HepG2 (cell line): ENCODE measurements at regions not wholly inside any gene's neighbourhood (a gene's known extent, or its start where the extent isn't known, plus 50 kb on each side); places are given as distances from the start of the nearest gene placed in this dataset.

ENCODE experiments used
- AGO1 ChIP-seq: fragments of 200-400 bp; formaldehyde crosslinking; IDR thresholded peaks from 2 replicates; pipeline ENCODE4 v1.6.1; 2017; ENCODE audit warnings: mild to moderate bottlenecking, low read depth, low read length, moderate library complexity; ENCODE audit not compliant: poor library complexity, severe bottlenecking
- ARID3A ChIP-seq: IDR thresholded peaks from 2 replicates; pipeline ENCODE4 v1.6.1; 2012; ENCODE audit warnings: low read depth, low read length, improper control_type of control experiment
- HES4 ChIP-seq: sonication (generic); formaldehyde crosslinking; IDR thresholded peaks from 2 replicates; pipeline ENCODE4 v1.9.0; 2021; ENCODE audit warnings: mild to moderate bottlenecking, missing genetic modification reagents, borderline replicate concordance
- REPIN1 ChIP-seq: sonication (generic); formaldehyde crosslinking; IDR thresholded peaks from 2 replicates; pipeline ENCODE4 v1.8.0; 2022; ENCODE audit warnings: missing genetic modification reagents, low read depth, mild to moderate bottlenecking, borderline replicate concordance
- TBX2 ChIP-seq: sonication (generic); formaldehyde crosslinking; IDR thresholded peaks from 2 replicates; pipeline ENCODE4 v1.5.0; 2020; ENCODE audit warnings: missing genetic modification reagents, mild to moderate bottlenecking, borderline replicate concordance
- ZBTB37 ChIP-seq: sonication (generic); formaldehyde crosslinking; IDR thresholded peaks from 2 replicates; pipeline ENCODE4 v1.4.0; 2020; ENCODE audit warnings: mild to moderate bottlenecking, missing genetic modification reagents
- ZBTB43 ChIP-seq: sonication (generic); formaldehyde crosslinking; conservative IDR thresholded peaks from 2 replicates; pipeline ENCODE4 v1.4.0; 2020; ENCODE audit warnings: missing genetic modification reagents
- ZFP91 ChIP-seq: sonication (generic); formaldehyde crosslinking; IDR thresholded peaks from 2 replicates; pipeline ENCODE4 v1.9.0; 2022; ENCODE audit warnings: missing genetic modification reagents, mild to moderate bottlenecking, borderline replicate concordance
- ZFY ChIP-seq: sonication (generic); formaldehyde crosslinking; IDR thresholded peaks from 2 replicates; pipeline ENCODE4 v1.4.0; 2020; ENCODE audit warnings: missing genetic modification reagents
- ZHX2 ChIP-seq, 2 experiments: sonication (generic) in 1 of 2; formaldehyde crosslinking in 1 of 2; IDR thresholded peaks; 2 replicates each; pipeline versions ENCODE4 v1.6.1 to v1.9.0; 2014 to 2022; ENCODE audit warnings: antibody characterized with exemption in 1 of 2, borderline replicate concordance in 1 of 2, inconsistent platforms in 1 of 2, low read depth in 1 of 2, missing genetic modification reagents in 1 of 2
- ZNF430 ChIP-seq: sonication (generic); formaldehyde crosslinking; IDR thresholded peaks from 2 replicates; pipeline ENCODE4 v1.9.0; 2021; ENCODE audit warnings: mild to moderate bottlenecking, missing genetic modification reagents
- ZUFSP ChIP-seq: sonication (generic); formaldehyde crosslinking; IDR thresholded peaks from 2 replicates; pipeline ENCODE4 v1.9.0; 2021; ENCODE audit warnings: missing genetic modification reagents, mild to moderate bottlenecking, borderline replicate concordance

- peak; percentile 40; the same call in 1 of the 2 replicates for TF ChIP-seq ZFP91 (CRISPR knock-in tag)
- no peak for TF ChIP-seq ZUFSP (CRISPR knock-in tag)
- TF ChIP-seq HES4 (CRISPR knock-in tag), result no peak
- no peak for TF ChIP-seq AGO1
- TF ChIP-seq ZBTB37 (CRISPR knock-in tag), result peak; percentile 91; the same call in 1 of the 2 replicates
- peak; percentile 76 for TF ChIP-seq ZBTB43 (CRISPR knock-in tag)
- TF ChIP-seq TBX2 (CRISPR knock-in tag), result peak; percentile 93
- TF ChIP-seq REPIN1 (CRISPR knock-in tag), result no peak
- TF ChIP-seq ZHX2 (IDR thresholded peaks at IDR 0.05; ENCODE audit: low read depth), result 0 out of 2 replicates have a peak, but pooled peaks have one; percentile 30
- TF ChIP-seq ZHX2 (CRISPR knock-in tag; IDR thresholded peaks at IDR 0.05; ENCODE audit: borderline replicate concordance), result no peak
- TF ChIP-seq ARID3A, result peak; percentile 54; the same call in 1 of the 2 replicates
- peak; percentile 81 for TF ChIP-seq ZNF430
- peak; percentile 67 for TF ChIP-seq ZFY (CRISPR knock-in tag)
These were observed 55.8 kb upstream of the OR6J1 start (continued) for GRCh38 chr14:22699801-22700564.
